Endothelial cell (in vitro differentiated cells): ENCODE measurements at regions not wholly inside any gene's neighbourhood (a gene's known extent, or its start where the extent isn't known, plus 50 kb on each side); places are given as distances from the start of the nearest gene placed in this dataset.
"Not testable (repeated sequence)": the region's sequence is repeated elsewhere in the genome, so short reads cannot be mapped to it uniquely, and the experiment has no call there.

Experiments used
- DNase-seq: peaks from one replicate; pipeline ENCODE4 v3.0.0; 2021; ENCODE audit warnings: low spot score
- H3K27ac Mint-ChIP-seq: one replicate; pipeline ENCODE4 v1.8.0; 2021; ENCODE audit warnings: mixed read lengths, inconsistent platforms; ENCODE audit not compliant: unreplicated experiment
- H3K27me3 Mint-ChIP-seq: one replicate; pipeline ENCODE4 v1.8.0; 2021; ENCODE audit warnings: mild to moderate bottlenecking, moderate library complexity, mixed read lengths, inconsistent platforms; ENCODE audit not compliant: unreplicated experiment
- H3K36me3 Mint-ChIP-seq: one replicate; pipeline ENCODE4 v1.8.0; 2021; ENCODE audit warnings: mild to moderate bottlenecking, low read depth, mixed read lengths, inconsistent platforms; ENCODE audit not compliant: unreplicated experiment
- H3K4me1 Mint-ChIP-seq: one replicate; pipeline ENCODE4 v1.8.0; 2021; ENCODE audit warnings: mild to moderate bottlenecking, mixed read lengths, inconsistent platforms; ENCODE audit not compliant: unreplicated experiment
- H3K4me3 Mint-ChIP-seq: one replicate; pipeline ENCODE4 v1.8.0; 2021; ENCODE audit warnings: mild to moderate bottlenecking, mixed read lengths, inconsistent platforms; ENCODE audit not compliant: unreplicated experiment
- H3K9me3 Mint-ChIP-seq: one replicate; pipeline ENCODE4 v1.8.0; 2021; ENCODE audit warnings: mixed read lengths, inconsistent platforms; ENCODE audit not compliant: unreplicated experiment
- CTCF ChIP-seq: fragments of 200-600 bp; sonication (generic); IDR thresholded peaks from one replicate; pipeline ENCODE4 v1.5.0; 2021; ENCODE audit warnings: antibody characterized with exemption; ENCODE audit not compliant: unreplicated experiment

- Mint-ChIP-seq H3K27me3 (peaks cover 4% of the 10 kb centered on the region), H3K9me3 (no peaks in the 10 kb centered on the region), H3K4me1 (no peaks in the 10 kb centered on the region), H3K36me3 (peaks cover 9% of the 10 kb centered on the region), H3K4me3 (no peak overlapping the region), H3K27ac (no peak overlapping the region)
- DNase-seq: no peak
- TF ChIP-seq CTCF: no peak
Measured at GRCh38 chr7:66539902-66540375, 88.7 kb upstream of the KCTD7 start.

GRCh38 chr7:66542049-66542448 is 86.6 kb upstream of the KCTD7 start:
- no peaks in the 10 kb centered on the region for H3K4me1 Mint-ChIP-seq
- no peak overlapping the region for H3K4me3 Mint-ChIP-seq
- no peaks in the 10 kb centered on the region for H3K9me3 Mint-ChIP-seq
- no peak for DNase-seq
- H3K36me3 Mint-ChIP-seq: peaks cover 9% of the 10 kb centered on the region
- H3K27ac Mint-ChIP-seq: no peak overlapping the region
- TF ChIP-seq CTCF: no peak
- H3K27me3 Mint-ChIP-seq: peaks cover 4% of the 10 kb centered on the region

- Mint-ChIP-seq H3K36me3 (peaks cover 9% of the 10 kb centered on the region), H3K9me3 (no peaks in the 10 kb centered on the region), H3K27me3 (peaks cover 4% of the 10 kb centered on the region), H3K4me1 (no peaks in the 10 kb centered on the region), H3K4me3 (peak overlapping the region; percentile 54), H3K27ac (no peak overlapping the region)
- no peak for TF ChIP-seq CTCF
- no peak for DNase-seq
Measured at GRCh38 chr7:66542528-66543269, 86.0 kb upstream of the KCTD7 start.

- peaks cover 3% of the 10 kb centered on the region for H3K36me3 Mint-ChIP-seq
- H3K4me1 Mint-ChIP-seq: no peaks in the 10 kb centered on the region
- no peaks in the 10 kb centered on the region for H3K27me3 Mint-ChIP-seq
- no peak for TF ChIP-seq CTCF
- H3K4me3 Mint-ChIP-seq: no peak overlapping the region
- H3K9me3 Mint-ChIP-seq: no peaks in the 10 kb centered on the region
- DNase-seq: no peak
- no peak overlapping the region for H3K27ac Mint-ChIP-seq
Measured at GRCh38 chr7:66549466-66549865, 79.2 kb upstream of the KCTD7 start.

GRCh38 chr7:66553001-66553400 is 75.7 kb upstream of the KCTD7 start:
- Mint-ChIP-seq H3K9me3 (no peaks in the 10 kb centered on the region), H3K27me3 (peaks cover 2% of the 10 kb centered on the region), H3K27ac (no peak overlapping the region), H3K4me1 (no peaks in the 10 kb centered on the region), H3K36me3 (peaks cover 3% of the 10 kb centered on the region), H3K4me3 (no peak overlapping the region)
- TF ChIP-seq CTCF: no peak
- no peak for DNase-seq

- not testable (repeated sequence) for H3K4me1 Mint-ChIP-seq, H3K27ac Mint-ChIP-seq, DNase-seq, H3K27me3 Mint-ChIP-seq, H3K9me3 Mint-ChIP-seq, H3K36me3 Mint-ChIP-seq, H3K4me3 Mint-ChIP-seq
Measured at GRCh38 chr7:66553675-66554074, 75.0 kb upstream of the KCTD7 start.

- not testable (repeated sequence) for DNase-seq, H3K36me3 Mint-ChIP-seq, H3K4me3 Mint-ChIP-seq, H3K4me1 Mint-ChIP-seq, H3K9me3 Mint-ChIP-seq, H3K27ac Mint-ChIP-seq, H3K27me3 Mint-ChIP-seq
Measured at GRCh38 chr7:66554291-66554690, 74.4 kb upstream of the KCTD7 start.
